ENCODE measurements at regions not wholly inside any gene's neighbourhood (a gene's known extent, or its start where the extent isn't known, plus 50 kb on each side); places are given as distances from the start of the nearest gene placed in this dataset.

- TF ChIP-seq CTCF (conservative IDR thresholded peaks at IDR 0.05; ENCODE audit: low read length) (no peak), EZH2phosphoT487 (IDR thresholded peaks at IDR 0.05; ENCODE audit: borderline replicate concordance, low read depth, low read length) (no peak)
Measured at GRCh38 chr20:57093766-57094165, 172.7 kb downstream of the BMP7 start.

Data from OCI-LY7 (cell line).